PC-3 (cell line): ENCODE measurements at regions not wholly inside any gene's neighbourhood (a gene's known extent, or its start where the extent isn't known, plus 50 kb on each side); places are given as distances from the start of the nearest gene placed in this dataset.
"Not testable (repeated sequence)": the region's sequence is repeated elsewhere in the genome, so short reads cannot be mapped to it uniquely, and the experiment has no call there.

Source experiments
- EZH2 ChIP-seq: fragments of 300-600 bp; sonication (generic); IDR thresholded peaks from one replicate; pipeline ENCODE4 v1.6.1; 2017; ENCODE audit warnings: antibody characterized with exemption, mild to moderate bottlenecking, low read length; ENCODE audit not compliant: unreplicated experiment
- EZH2phosphoT487 ChIP-seq: fragments of 300-600 bp; sonication (generic); IDR thresholded peaks from 2 replicates; pipeline ENCODE4 v1.6.1; 2018; ENCODE audit warnings: mild to moderate bottlenecking, antibody characterized with exemption, low read length, borderline replicate concordance
- TF ChIP-seq, protein P1 (sequence below): fragments of 300-600 bp; sonication (generic); conservative IDR thresholded peaks from 2 replicates; pipeline ENCODE4 v1.5.1; 2017; ENCODE audit warnings: antibody characterized with exemption, low read depth, mild to moderate bottlenecking, low read length

DNA sequence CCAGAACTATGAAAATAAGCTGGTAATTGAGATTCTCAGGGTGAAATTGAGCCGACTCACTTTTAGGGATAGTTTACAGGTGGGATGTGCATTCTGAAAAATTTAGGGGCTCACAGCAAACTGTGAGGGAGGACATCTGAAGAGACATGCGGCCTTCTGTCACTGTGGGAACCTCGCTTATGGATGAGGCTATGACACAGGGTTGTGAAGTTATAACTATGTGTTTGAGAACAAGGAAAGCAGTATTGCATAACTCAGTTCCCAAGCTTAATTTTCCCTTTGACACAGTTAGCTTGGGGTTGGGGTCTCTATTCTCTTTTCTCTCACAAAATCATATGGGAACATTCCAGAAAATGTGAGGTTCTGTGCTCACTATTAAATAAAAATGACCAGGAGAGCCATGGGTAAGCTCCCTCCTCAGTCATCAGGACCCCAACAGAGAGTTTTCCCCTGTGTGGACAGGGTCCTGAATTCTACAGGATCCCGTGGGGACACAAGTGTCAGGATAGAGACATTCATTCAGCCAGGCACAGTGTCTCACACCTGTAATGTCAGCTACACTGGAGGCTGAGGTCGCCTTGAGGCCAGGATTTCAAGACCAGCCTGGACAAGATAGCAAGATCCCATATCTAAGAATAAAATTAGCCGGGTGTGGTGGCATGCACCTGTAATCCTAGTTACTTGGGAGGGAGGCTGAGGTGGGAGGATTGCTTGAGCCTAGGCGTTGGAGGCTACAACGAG is 1507.7 kb upstream of the TPTE start:
- not testable (repeated sequence) for TF ChIP-seq EZH2, EZH2phosphoT487
- TF ChIP-seq, protein P1, sequence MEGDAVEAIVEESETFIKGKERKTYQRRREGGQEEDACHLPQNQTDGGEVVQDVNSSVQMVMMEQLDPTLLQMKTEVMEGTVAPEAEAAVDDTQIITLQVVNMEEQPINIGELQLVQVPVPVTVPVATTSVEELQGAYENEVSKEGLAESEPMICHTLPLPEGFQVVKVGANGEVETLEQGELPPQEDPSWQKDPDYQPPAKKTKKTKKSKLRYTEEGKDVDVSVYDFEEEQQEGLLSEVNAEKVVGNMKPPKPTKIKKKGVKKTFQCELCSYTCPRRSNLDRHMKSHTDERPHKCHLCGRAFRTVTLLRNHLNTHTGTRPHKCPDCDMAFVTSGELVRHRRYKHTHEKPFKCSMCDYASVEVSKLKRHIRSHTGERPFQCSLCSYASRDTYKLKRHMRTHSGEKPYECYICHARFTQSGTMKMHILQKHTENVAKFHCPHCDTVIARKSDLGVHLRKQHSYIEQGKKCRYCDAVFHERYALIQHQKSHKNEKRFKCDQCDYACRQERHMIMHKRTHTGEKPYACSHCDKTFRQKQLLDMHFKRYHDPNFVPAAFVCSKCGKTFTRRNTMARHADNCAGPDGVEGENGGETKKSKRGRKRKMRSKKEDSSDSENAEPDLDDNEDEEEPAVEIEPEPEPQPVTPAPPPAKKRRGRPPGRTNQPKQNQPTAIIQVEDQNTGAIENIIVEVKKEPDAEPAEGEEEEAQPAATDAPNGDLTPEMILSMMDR: not testable (repeated sequence)
